Posterior cingulate gyrus (tissue), 11 donors: ENCODE measurements at regions not wholly inside any gene's neighbourhood (a gene's known extent, or its start where the extent isn't known, plus 50 kb on each side); places are given as distances from the start of the nearest gene placed in this dataset.
"Not testable (repeated sequence)": the region's sequence is repeated elsewhere in the genome, so short reads cannot be mapped to it uniquely, and the experiment has no call there.

Experiments
- DNase-seq, 10 donors: peaks; one replicate each; pipeline versions ENCODE4 v3.0.0 to v3.0.0-alpha.2; 2020 to 2021; ENCODE audit warnings: mixed read lengths in 3 of 10
- intact Hi-C: fragments of 100-400 bp; cut with DNase I; formaldehyde crosslinking; loops from one replicate; pipeline ENCODE4 v1.15.1; 2023

DNA sequence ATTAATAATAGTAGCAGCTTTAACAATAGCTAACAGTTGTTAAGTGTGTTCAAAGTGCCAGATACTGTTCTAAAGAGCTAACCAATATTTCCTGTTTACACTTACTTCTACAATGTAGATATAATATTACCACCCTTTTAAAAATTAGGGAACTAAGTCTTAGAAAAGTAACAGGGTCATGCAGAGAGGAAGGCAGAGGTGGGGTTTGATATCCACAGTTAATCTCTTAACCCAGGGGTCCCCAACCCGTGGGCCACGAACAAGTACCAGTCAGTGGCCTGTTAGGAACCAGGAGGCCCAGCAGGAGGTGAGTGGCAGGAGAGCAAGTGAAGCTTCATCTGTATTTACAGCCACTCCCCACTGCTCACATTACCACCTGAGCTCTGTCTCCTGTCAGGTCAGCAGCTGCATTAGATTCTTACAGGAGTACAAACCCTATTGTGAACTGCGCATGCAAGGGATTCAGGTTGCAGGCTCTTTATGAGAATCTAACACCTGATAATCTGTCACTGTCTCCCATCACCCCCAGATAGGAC is 89.1 kb downstream of the ACTL7B start:
- intact Hi-C loops, result no loop called here
- no peak for DNase-seq

DNA sequence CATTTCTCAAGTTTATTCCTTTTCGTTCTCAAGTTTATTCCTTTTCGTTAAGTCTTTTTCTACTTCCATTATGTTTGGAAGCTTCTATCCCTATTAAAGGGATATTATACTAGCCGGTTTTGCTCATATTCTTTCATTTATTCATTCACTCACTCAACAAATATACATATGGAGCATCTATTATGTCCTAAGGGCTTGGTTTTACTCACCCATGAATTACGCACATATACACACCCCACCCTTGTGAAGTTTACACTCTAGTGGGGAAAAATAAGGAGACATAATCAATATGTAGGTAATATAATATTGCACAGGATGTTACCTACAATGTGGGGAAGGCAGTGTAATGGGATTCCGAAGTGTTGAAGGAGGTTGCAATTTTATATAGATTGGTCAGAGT is 90.5 kb downstream of the ACTL7B start:
- intact Hi-C loops, result no loop called here
- DNase-seq, result no peak

DNA sequence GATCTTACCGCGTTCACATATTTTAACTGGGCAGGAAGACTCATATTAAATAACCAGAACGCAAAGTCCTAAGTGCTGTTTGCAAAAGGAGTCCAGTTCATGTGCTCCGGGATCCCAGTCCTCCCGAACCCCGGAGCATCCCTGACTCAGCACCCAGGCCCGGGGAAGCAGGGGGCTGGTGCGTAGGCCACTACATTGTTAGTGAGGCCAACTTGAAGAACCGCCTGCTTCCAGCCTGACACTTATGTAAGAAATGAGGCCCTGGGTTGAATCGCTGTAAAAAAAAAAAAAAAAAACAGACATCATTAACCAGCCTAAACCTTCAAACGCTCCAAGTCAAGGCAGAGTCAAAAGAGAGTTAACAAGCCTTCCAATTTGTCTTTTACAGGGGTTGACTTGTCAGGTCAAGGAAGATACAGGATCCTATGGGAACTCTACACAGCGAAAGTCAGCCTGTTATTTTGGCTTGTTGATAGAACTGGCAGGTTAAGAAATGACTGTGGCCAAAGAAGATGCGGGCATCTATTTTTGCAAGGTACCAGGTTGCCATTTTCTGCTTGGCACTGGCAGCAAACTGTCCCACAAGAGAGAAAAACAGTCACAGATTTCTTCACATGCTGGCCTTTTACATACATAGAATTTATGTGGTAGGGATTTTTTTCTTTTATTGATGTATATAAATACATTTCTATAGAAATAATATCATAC is 93.3 kb downstream of the ACTL7B start:
- intact Hi-C loops, result loop anchor here (5.0 kb wide), 2 partner anchors 1280 to 1295 kb away; no protein-coding TSS in a partner anchor
- no peak for DNase-seq

DNA sequence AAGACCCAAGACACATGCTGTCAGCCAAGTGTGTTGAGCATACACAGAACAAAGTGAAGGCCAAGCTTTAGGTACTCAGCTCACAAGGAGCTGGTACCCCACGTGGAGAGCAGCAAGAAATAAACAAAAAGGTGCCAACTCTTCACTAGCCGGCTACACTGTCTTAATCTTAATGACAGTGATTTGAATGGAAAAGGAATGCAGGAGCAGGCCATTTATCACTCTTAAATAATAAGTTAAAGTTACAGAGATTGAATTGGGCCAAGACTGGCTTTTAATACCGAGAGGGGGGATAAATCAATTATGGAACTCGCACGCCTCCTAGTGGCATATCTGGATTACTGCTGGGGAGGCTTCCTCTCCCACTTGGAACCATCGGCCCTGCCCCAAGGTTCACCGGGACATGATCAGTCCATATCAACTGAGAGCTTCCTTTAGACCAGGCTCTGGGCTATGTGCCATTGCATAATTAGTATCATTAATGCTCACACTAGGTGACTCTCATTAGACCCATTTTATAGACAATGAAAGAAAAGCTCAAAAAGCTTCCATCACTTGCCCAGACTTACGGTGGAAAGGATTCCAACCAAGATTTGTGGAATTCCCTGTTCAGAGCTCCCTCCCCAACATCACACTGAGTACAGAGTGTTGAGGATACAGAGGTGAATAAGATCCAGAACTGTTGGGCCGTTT is 94.0 kb downstream of the ACTL7B start:
- peak in 8 of 10 donors; percentile 36 to 92 (median 73) for DNase-seq
- intact Hi-C loops, result loop anchor here (5.0 kb wide), 2 partner anchors 1280 to 1294 kb away; no protein-coding TSS in a partner anchor

DNA sequence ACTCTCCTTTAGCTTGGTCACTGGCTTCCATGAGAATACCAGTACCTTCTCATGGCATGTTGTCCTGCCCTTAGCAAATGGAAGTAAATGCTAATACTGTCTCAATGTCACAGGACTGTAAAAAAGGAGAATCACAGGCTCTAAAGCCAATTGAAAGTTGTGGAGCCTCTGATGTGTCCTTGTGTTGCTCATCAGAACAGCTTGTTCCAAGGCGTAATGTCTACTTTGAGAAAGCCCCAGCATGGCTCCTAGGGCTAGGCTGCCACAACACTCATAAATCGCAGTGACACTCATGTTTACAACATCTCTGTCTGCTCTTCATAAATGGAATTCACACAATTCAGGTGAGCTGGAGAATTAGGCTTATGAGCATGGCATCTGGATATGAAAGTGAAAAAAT is 94.9 kb downstream of the ACTL7B start:
- intact Hi-C loops, result loop anchor here (5.0 kb wide), 2 partner anchors 1279 to 1294 kb away; no protein-coding TSS in a partner anchor
- DNase-seq, result no peak

DNA sequence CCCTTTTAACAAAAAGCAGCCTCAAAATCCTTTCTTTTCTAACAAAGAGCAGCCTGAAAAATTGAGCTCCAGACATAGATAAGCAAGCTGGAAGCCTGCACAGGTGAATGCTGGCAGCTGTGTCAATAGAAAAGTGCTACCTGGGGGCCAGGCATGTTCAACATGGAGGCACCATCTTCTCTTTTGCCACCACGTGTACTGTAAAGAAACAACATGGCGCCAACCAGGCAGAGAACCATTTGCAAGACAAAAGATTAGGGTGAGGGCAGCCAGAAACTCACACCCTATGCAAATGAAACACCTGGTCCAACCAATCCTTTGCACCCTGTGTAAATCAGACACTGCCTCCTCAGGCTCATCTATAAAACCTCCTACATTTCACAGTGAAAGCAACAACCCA is 96.0 kb downstream of the ACTL7B start:
- no peak for DNase-seq
- intact Hi-C loops, result loop anchor here (5.0 kb wide), 2 partner anchors 1278 to 1293 kb away; no protein-coding TSS in a partner anchor

DNA sequence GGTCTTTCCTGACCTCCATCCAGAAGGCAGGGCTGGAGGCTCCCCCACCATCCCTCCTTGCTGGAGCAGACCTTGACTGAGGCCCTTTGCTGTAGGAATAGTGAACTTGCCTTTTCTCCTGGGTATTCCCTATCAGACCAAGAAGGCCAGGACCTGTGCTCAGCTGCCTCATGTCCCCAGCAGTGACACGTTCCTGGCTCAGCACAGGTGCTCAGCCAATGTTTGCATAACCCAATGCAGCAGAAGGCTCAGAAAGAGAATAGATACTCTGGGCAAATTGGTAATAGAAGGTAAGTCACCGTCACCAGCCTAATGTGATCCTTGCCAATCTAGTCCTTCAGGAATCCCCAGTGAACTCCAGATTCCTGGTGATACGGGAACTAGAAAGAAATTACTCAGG is 96.4 kb downstream of the ACTL7B start:
- intact Hi-C loops, result no loop called here
- no peak for DNase-seq

DNA sequence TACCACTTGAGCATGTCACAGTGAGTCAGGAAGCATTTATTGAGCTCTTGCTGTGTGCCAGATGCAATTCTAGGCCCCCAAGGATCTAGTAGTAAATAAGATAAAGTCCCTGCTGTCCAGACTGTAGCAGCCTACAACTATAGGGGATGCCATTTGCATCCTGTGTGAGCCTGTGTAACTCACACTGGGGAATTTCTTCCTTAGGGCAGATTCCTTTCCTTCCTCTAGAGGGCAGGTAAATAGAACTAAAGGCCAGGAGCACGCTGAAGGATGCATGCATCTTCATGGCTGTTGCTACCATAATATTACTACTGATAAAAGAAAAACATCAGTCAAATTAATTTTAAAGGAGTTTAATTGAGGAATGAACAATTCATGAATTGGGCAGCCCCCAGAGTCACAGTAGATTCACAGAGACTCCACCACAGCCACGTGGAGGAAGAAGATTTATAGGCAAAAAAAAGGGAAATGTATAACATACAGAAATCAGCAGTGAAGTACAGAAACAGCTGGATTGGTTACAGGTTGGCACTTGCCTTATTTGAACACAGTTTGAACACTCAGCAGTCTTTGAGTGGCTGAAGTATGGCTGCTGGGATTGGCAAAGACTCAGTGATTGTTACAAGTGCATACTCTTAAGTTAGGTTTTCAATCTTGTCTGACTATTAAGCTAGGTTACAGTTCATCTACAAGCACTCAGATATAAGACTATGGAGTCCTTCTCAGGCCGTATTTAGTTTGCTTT is 98.9 kb downstream of the ACTL7B start:
- intact Hi-C loops, result no loop called here
- no peak for DNase-seq

DNA sequence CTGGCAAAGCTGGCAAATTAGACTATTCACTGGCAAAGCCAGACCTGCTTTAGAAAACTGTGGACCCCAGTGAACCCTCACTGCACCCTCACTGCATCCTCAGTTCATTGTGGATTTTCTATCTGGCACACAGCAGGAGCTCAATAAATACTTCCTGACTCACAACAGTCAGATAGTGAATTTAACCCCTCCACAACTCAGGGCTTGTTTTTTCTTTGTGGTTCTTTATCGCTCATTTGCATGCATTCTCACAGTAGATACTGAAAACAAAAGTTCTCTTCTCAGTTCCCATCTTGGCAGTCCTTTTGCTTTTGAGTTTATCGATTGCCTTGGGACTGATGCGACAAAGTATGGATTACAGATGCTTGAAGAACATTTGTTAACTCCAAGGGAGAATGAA is 99.8 kb downstream of the ACTL7B start:
- intact Hi-C loops, result no loop called here
- no peak for DNase-seq

DNA sequence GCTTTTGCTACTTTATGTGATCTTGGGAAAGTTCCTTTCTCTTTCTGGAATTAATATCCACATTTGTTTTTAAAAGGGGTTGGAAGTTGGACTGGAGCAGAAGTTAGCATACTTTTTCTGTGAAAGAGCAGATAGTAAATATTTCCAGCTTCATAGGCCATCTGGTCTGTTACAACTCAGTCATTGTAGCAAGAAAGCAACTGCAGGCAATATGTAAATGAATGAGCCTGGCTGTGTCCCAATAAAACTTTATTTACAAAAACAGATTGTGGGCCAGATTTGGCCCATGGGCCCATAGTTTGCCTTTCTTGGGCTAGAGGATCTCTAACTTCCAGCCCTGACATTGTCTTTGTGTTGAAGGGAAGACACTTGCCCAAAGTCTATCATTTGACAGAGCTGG is 104.4 kb downstream of the ACTL7B start:
- DNase-seq, result no peak
- intact Hi-C loops, result no loop called here

DNA sequence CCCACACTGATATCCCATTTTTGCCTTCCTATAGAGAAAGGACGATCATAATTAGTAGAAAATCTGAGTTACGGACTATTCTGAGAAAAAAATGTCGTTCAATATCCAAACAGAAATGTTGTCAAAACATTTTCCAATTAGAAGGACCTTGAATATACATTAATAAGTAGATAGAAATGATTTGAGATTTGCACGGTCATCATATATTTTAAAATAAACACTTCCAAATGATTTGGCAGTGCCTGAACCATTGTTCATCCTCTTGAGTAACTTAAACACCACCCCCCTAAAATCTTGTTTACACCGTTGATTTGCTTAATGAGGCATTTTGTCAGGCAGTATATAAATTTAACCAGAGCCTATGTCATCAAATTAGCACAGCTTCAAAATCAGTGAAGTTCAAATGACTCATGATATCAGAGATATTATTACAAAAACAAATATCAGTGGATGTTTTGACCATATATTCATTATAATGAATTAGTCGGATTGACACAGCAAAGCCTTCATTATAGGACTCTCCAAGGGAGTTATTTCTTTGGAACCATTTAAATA is 105.0 kb downstream of the ACTL7B start:
- DNase-seq, result no peak

DNA sequence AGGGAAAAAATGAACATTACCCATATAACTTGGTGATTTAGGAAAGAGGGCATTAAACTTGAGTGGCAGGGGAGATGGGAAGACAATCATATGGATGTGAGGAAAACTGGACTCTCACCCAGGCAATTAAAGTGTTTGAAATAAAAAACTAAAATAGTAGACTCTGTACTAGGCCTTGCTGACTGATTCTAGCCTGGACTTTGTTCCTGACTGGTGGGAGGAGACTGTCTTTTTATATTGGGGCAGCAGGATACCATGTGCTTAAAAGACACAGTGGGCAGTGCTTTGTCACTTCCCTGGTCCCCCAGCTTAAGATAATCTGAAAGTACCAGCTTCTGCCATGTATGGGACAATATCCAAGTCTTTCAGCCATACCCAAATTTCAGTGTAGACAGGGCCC is 107.0 kb downstream of the ACTL7B start:
- no peak for DNase-seq
- intact Hi-C loops, result no loop called here

More for the DNA sequence above, 105.0 kb downstream of the ACTL7B start:
- intact Hi-C loops, result no loop called here

DNA sequence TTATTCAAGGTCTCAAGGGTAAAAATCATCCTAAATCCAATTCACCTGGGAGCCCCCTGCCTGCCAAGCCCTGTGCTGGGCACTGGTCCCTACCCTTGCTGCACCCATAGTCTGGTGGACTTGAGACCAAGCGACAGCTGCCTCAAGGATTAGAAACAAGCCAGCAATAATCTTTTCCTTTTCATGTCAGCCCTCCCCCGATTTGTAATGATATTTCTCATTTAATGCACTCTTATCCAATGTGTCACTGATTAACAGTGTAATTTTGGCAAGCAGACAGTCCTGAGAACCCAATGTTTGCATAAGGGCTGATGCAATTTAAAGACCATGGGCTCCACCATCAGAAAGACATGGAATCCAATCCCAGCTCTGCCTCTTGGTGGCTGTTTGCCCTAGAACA is 108.9 kb downstream of the ACTL7B start:
- intact Hi-C loops, result no loop called here
- DNase-seq, result no peak

DNA sequence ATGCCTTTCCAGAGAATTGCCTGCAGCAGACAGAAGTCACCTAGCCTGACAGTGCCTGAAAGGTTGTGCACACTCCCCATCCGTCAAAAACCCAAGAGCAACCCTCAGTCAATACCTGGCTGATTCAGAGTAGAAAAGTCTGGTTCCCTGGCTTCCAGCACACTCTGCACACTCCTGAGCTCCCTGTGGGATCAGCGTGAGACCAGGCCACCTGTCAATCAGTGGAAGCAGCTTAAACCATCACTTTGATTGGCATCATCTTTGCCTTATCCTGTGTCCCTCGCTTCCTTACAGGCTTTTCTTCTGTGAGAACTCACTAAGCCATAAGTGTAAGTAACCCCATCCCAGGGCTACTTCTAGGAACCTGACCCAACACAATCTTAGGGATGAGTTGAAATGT is 109.8 kb downstream of the ACTL7B start:
- DNase-seq, result no peak
- intact Hi-C loops, result no loop called here

DNA sequence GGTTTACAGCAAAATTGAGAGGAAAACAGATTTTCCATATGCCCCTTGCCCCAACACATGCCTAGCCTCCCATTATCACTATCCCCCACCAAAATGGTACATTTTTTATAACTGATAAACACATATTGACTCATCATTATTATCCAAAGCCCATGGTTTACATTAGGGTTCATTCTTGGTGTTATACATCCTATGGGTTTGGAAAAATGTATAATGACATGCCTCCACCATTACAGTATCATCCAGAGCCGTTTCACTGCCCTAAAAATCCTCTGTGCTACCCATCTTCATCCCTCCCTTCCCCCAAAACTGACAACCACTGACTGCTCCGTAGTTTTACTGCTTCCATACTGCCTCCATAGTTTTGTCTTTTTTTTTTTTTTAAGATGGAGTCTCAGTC is 111.1 kb downstream of the ACTL7B start:
- intact Hi-C loops, result no loop called here
- DNase-seq, result no peak

DNA sequence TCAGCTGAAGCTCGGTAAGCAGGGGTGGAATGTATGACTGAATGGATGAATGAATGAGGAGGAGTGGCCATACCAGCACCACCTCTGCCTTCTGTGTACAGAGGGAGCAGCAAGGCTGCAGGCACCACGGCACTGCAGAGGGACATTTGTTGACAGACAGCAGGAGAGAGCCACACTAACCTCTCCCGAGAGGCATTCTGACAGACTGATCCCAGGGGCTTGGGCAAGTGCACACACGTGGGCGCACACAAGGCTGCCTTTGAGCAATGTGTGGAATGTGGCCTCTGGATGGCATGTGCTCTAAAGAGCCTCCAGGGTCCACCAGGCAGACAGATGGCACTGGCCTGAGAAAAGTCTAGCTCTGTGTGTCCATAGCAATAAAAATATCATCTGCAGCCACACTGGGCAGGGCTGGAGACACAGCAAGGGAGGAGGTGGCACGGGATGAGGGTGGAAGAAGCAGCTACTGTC is 111.8 kb downstream of the ACTL7B start:
- intact Hi-C loops, result no loop called here
- DNase-seq, result no peak

DNA sequence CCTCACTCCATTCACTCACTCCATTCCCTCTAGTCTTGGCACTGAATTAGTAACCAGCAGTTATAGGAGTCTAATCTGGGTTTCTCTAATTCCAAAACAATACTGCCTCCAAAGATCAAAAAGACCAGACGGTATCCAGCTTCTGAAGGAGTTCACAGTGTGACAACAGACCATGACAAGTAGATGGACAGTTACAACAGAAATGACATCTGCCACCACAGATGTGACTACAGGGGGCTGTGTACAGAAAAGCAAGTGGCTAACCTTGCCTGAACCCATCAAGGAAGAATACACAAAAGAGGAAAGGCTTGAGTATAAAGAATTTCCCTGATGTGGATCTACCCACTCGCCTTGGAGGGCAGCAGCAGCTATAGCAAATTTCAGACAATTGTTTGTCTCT is 112.4 kb downstream of the ACTL7B start:
- intact Hi-C loops, result no loop called here

DNA sequence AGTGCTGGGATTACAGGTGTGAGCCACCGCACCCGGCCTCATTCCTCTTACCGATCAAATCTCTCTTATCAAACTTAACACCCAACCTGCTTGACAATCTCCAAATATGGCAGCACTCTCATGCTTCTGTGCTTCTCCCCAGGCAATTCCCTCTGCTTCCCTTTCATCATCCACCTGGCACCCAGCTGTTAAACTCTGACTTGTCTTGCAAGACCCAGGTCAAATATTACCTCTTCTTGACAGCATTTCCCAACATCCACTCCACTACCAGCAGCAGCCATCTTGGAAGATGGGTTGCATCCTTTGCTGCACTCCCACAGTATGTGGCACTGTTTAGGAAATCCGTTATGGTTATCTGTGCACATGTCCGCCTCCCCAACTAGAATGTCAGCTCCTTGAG is 113.6 kb downstream of the ACTL7B start:
- intact Hi-C loops, result no loop called here
- no peak for DNase-seq

More for the DNA sequence above, 112.4 kb downstream of the ACTL7B start:
- no peak for DNase-seq

DNA sequence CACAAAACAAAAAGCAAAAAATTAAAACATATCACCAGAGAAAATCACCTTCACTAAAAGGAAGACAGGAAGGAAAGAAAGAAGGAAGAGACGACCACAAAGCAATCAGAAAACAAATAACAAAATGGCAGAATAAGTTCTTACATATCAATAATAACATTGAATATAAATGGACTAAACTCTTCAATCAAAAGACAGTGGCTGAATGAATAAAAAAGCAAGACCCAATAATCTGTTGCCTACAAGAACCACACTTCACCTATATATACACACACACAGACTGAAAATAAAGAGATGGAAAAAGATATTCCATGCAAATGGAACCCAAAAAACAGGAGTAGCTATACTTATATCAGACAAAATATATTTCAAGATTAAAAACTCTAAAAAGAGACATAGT is 124.5 kb downstream of the ACTL7B start:
- intact Hi-C loops, DNase-seq: not testable (repeated sequence)

DNA sequence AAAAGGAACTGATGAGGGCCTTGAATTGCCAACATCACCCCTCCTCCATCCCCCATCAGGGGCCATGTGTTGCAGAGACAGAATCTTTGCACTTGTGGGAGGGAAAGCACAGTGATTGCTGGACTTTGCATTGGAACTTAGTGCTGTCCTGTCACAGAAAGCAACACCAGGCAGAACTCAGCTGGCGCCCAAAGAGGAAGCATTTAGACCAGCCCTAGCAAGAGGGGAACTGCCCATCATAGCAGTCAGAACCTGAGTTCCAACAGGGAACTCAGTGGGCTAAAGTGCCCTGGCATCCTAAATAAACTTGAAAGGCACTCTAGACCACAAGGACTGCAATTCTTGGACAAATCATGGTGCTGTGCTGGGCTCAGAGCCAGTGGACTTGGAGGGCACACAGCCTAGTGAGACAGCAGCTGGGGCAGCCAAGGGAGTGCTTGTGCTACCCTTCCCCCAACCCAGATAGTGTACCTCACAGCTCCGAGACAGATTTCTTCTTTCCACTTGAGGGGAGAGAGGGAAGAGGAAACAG is 128.1 kb downstream of the ACTL7B start:
- DNase-seq, result peak; percentile 40 to 92 (median 60)
- intact Hi-C loops, result no loop called here
